NCI-H526 treated with DMSO at 0.1 percent for 48 hours (cell line): ENCODE measurements at regions not wholly inside any gene's neighbourhood (a gene's known extent, or its start where the extent isn't known, plus 50 kb on each side); places are given as distances from the start of the nearest gene placed in this dataset.
"Not testable (repeated sequence)": the region's sequence is repeated elsewhere in the genome, so short reads cannot be mapped to it uniquely, and the experiment has no call there.

Experiments
- DNase-seq: peaks from one replicate; lab custom pipeline; 2025; lab: John Stamatoyannopoulos, UW

GRCh38 chr5:135279328-135279727, 119.7 kb downstream of the MACROH2A1 start:
- DNase-seq = no peak

- no peak for DNase-seq
Observed at GRCh38 chr5:135276151-135276550, 122.9 kb downstream of the MACROH2A1 start.

GRCh38 chr5:135273212-135273611, 125.8 kb downstream of the MACROH2A1 start:
- DNase-seq = no peak

- DNase-seq = no peak
Observed at GRCh38 chr5:135272311-135272805, 126.7 kb downstream of the MACROH2A1 start.

GRCh38 chr5:135271533-135272310, 127.3 kb downstream of the MACROH2A1 start:
- no peak for DNase-seq

GRCh38 chr5:135269931-135270421, 129.1 kb downstream of the MACROH2A1 start:
- no peak for DNase-seq

GRCh38 chr5:135269199-135269598, 129.8 kb downstream of the MACROH2A1 start:
- DNase-seq = no peak

- no peak for DNase-seq
Observed at GRCh38 chr5:135266975-135267374, 132.1 kb downstream of the MACROH2A1 start.

- no peak for DNase-seq
Observed at GRCh38 chr5:135266303-135266635, 132.8 kb downstream of the MACROH2A1 start.

GRCh38 chr5:135265497-135266302, 133.3 kb downstream of the MACROH2A1 start:
- DNase-seq = no peak

GRCh38 chr5:135264451-135265440, 134.3 kb downstream of the MACROH2A1 start:
- DNase-seq = no peak

GRCh38 chr5:135263022-135263668, 135.9 kb downstream of the MACROH2A1 start:
- no peak for DNase-seq

GRCh38 chr5:135262364-135262763, 136.7 kb downstream of the MACROH2A1 start:
- no peak for DNase-seq

GRCh38 chr5:135260108-135260507, 138.9 kb downstream of the MACROH2A1 start:
- not testable (repeated sequence) for DNase-seq

- DNase-seq = no peak
Observed at GRCh38 chr5:135255461-135256178, 143.4 kb downstream of the MACROH2A1 start.

- DNase-seq = no peak
Observed at GRCh38 chr5:135254183-135254582, 144.8 kb downstream of the MACROH2A1 start.

GRCh38 chr5:135253601-135254178, 145.3 kb downstream of the MACROH2A1 start:
- DNase-seq = no peak

GRCh38 chr5:135251093-135251492, 147.9 kb downstream of the MACROH2A1 start:
- DNase-seq = no peak

- DNase-seq = no peak
Observed at GRCh38 chr5:135250671-135251070, 148.4 kb downstream of the MACROH2A1 start.

- no peak for DNase-seq
Observed at GRCh38 chr5:135249658-135250057, 149.4 kb downstream of the MACROH2A1 start.
